ENCODE measurements at regions not wholly inside any gene's neighbourhood (a gene's known extent, or its start where the extent isn't known, plus 50 kb on each side); places are given as distances from the start of the nearest gene placed in this dataset.
"Not testable (repeated sequence)": the region's sequence is repeated elsewhere in the genome, so short reads cannot be mapped to it uniquely, and the experiment has no call there.

DNA sequence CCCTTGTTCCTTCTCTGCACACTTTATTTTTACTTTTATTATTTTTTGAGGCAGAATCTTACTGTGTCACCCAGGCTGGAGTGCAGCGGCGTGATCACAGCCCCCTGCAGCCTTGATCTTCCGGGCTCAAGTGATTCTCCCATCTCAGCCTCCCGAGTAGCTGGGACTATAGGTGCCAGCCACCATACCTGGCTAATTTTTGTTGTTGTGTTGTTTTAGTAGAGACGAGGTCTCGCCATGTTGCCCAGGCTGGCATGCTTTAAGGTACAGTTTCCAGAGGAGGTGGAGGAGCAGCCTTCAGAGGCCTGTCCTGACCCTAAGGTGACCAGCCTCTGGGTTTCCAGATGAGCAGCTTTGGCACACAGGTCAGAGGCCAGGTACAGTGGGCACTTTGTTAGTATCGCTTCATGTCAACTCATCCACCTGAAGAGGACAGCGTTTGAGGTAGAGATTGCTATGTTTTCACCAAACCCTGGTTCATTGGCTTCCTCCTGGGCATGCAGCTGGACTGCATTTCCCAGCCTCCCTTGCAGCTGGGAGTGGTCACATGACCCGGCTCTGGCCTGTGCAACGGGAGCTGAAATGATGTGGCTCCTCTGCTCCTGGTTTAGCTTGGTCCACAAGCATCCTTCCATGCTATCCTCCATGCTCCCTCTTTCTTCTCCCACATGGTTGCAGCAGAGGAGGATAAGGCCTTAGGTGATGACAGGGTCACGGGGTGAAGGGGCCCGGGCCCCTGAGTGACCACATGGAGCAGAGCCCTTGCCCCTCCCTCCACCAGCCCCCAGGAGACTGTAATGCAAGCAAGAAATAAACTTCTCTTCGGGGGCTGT, 139.3 kb upstream of the IER5L start:
- DNase-seq (ENCODE audit: low read depth, low spot score) = no peak

DNA sequence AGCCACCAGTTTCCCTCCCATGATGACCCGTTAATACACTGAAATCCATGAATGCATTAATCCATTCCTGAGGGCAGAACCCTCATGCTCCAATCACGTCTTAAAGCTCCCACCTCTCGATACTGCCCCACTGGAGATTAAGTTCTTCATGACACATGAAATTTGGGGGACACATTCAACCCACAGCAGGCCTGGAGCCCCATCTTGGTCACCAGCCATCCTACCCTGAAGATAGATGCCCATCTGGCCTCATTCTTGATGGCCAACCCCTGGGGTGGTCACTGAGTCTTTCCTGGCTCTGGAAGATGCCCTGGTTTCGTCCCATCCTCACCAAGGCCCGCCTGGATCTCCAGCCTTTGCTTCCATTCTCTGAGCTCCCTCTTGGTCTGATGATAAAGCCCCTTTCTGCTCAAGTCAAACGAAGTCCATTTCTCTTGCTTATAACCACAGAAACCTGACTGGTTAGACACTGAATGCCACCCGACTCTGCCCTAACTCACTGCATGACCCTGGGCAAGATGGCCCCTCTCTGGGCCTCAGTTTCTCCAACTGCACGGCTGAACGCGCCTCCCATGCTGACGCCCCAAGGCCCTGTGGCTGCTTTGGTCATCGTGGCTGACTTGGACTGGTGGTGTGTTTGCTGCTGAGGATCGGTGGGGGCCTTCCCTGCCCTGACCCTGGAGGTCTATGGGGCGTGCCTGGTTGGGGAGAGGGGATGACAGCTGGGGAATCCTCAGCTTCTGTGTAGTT, 138.4 kb upstream of the IER5L start:
- DNase-seq (ENCODE audit: low read depth, low spot score) = no peak

DNA sequence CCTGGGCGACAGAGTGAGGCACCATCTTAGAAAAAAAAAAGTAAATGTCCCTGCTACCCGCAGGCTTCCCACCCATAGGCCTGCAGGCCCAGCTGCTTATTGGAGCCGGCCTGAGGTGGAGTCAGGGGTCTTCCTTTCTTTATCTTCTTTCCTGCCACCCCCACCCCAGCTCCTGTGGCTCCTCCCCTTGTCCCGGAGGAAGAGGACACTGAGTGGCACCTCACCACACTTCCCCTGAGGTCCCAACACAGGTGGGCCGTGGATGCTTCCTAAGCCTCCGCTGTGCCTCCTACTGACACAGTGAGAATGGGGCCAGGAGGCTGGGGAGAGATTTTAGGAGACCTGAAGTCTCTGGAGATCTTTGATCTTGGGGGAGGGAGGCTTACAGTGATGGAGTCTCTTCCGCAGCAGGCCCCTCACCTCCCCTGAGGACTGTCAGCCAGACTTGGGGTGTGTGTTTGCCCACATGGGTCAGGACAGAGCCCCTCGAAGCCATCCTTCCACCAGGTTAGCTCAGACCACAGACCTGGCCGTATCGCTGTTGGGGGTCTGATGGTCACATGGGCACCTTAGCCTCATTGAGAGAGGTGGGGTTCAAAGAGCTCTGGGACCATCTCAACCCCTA, 135.4 kb upstream of the IER5L start:
- no peak for DNase-seq (ENCODE audit: low read depth, low spot score)

DNA sequence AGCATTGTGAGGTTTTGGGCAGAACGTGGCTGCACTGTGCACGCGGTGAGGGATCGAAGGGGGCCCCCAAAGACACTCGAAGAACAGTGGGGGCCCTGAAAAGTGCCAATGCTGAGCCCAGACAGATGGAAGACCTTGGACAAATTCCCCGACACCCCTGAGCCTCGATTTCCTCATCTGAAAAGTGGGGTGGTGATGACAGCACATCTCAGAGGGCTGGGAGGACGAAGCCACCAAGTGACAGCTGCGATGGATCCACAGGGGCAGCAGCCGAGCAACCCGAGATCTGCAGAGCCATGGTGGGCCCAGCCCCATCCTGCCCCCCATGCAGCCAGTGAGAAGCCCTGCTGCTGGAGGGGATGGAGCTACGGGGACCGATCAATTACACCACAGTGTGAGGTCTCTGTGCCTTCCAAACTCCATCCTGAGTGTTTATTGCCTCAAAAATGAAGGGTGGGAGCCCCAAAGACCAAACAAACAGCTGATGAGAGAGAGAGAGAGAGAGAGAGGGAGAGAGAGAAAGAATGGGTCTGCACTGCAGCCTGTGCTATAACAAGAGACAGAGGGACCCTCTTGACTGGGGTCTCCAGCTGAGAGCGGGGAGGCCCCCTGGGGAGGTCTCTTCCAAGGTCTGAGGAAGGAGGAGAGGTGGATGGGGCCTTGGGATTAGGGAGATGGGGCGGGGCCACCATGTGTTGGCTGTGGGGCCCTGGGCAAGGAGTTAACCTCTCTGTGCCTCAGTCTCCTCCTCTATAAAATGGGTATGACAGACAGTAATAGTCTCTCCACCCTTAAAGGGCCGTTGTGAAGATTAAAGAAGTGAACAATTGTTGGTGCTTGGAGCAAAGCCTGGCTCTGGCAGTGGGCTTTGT, 134.4 kb upstream of the IER5L start:
- DNase-seq (ENCODE audit: low read depth, low spot score) = no peak

DNA sequence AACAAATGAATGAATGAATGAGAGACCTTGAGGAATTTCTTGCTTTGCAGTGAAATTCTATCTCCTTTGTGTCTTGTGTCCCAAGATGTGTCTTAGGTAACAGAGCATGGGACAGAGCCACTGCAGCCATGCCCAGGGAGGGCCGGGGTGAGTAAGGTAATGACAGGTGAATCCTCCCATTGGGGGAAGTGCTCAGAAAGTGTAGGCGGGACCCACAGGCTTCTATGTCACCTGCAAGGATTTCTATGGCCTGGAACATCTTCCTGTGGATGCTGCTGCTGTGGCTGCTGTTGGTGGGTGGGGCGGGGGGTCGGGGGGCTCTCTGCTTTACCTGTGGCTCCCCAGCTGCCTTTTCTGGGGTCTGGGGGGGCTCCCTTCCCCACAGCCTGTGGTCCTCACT, 133.6 kb upstream of the IER5L start:
- no peak for DNase-seq (ENCODE audit: low read depth, low spot score)

DNA sequence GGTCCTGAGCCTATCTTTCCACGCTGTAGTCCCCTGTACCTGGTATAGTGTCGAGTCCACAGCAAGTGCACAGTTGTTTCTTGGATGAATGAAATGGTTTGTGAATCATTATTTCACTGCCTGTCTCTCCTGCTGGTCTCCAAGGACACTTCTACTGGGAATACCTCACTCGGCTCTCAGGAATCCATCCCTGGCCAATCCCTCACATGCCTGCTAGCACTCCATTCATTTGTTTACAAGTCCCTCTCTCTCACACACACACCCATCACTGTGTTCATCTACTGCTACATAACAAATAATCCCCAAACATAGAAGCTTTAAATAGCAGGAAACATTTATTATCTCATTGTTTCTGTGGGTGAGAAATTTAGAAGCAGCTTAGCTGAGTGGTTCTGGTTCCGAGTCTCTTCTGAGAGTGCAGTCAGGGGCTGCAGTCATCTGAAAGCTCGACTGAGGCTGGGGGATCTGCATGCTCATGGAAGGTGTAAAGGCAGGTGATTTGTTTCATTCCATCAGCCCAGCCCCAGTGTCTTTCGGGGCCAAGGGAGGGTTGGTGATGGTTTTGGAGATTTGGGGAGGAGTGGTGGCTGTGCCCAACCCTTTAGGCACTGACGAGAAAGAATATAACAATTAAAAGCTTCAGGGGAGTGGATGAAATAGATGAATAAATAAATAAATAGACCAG, 132.7 kb upstream of the IER5L start:
- DNase-seq (ENCODE audit: low read depth, low spot score) = no peak

DNA sequence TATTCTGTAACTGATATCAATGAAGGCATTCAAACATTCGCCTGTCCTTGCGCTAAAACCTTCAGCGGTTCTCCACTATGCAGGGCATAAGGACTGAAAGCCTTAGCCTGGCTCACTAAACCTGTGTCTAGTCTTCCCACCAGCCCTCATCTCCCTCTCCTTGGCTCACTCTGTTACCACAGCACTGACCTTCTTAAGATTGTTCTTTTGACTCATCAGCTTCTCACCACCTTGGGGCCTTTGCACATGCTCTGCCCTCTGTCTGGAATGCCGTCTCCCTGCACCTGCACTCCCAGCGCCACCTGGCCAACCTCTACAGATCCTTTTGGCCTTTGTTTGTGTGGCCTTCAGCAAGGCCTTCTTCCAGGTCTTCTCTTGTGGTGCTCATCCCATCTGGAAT, 131.8 kb upstream of the IER5L start:
- no peak for DNase-seq (ENCODE audit: low read depth, low spot score)

DNA sequence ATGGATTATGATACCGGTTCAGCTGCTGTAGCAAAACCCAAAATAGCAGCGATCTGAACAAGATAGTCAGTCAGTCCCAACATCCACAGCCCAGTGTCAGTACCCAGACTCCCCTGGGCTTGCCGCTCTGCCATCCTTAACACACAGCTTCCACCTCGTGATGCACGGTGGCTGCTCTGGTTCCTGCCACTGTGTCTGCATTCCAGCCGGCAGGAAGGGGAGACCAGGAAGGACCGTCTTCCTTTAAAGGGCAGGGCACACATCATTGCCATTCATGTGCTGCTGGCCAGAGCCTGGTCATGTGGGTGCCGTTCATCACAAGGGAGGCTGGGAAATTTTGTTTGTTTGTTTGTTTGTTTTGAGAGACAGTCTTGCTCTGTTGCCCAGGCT, 131.0 kb upstream of the IER5L start:
- no peak for DNase-seq (ENCODE audit: low read depth, low spot score)

DNA sequence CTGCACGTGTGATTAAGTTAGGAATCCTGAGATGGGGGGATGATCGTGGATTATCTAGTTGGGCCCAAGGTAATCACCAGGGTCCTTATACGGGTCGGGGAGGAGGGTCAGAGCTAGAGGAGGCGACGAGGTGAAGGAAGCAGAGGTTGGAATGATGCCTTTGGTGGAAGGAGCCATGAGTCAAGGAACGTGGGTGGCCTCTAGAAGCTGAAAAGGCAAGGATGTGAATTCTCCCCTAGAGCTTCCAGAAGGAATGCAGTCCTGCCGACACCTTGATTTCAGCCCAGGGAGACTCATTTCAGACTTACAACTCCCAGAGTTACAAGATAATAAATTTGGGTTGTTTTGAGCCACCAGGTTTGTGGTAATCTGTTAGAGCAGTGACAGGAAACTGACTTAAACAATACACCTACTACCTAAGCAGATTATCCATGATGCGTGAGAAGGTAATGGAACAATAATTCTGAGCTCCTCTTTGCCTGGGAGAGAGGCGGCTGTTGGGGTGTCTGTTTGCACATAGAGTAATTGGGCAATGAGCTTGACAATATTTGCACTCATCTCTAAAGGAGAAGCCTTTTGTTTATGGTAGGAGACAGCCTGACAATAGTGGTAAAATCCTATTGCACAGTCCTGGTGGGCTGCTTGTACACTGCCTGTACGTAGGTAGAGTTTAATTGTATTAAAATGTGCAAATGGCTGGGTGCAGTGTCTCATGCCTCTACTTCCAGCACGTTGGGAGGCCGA, 129.3 kb upstream of the IER5L start:
- DNase-seq (ENCODE audit: low read depth, low spot score) = no peak

DNA sequence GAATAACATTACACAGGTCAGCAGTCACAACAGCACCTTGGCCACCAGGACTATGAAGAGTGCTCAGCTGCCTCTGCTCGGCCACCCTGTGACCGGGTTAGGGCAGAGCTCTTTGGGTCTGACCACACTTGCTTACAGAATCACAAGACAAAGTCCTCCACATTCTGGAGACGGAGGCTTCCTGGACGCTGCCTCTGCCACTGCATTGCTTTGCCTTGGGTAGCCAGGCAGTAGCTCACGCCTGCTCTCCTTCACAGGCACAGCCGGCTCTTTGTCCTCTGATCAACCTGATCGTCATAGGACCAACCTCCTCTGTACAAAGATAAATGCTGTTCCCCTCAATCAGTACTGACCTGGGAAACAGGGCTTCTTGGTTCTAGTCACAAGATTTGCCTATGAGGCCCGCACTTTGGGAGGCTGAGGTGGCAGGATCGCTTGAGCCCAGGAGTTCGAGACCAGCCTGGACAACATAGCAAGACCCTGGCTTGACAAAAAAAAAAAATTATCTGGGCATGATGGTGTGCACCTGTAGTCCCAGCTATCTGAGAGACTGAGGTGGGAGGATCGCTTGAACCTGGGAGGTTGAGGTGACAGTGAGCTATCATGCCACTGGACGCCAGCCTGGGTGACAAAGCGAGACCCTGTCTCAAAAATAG, 128.4 kb upstream of the IER5L start:
- DNase-seq (ENCODE audit: low read depth, low spot score) = no peak

DNA sequence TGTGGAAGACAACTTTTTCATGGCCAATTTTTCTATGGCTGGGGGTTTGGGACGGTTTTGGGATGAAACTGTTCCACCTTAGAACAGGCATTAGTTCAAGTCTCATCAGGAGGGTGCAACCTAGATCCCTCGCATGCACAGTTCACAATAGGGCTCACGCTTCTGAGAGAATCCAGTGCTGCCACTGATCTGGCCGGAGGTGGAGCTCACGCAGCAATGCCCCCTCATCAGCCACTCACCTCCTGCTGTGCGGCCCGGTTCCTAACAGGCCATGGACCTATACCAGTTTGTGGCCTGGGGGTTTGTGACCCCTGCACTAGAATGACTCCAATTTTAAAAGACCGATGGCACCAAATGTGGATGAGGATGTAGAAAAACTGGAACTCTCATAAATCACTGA, 127.2 kb upstream of the IER5L start:
- DNase-seq (ENCODE audit: low read depth, low spot score) = no peak

DNA sequence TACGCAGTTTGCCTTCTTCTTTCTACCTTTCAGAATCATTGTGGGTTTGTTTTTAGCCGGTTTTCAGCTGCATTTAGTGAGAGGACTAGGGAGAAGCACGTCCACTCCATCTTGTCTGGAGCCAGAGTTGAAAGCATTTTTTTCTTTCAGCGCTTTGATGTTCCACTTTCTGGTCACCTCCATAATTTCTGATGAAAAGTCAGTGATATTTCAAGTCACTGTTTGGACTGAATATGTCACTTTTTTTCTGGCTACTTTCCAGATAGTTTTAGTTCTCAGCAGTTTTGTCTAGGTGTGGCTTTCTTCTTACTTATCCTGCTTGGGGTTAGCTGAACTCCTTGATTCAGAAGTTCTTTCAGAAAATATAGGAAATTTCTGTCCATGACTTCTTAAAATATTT, 123.9 kb upstream of the IER5L start:
- no peak for DNase-seq (ENCODE audit: low read depth, low spot score)

DNA sequence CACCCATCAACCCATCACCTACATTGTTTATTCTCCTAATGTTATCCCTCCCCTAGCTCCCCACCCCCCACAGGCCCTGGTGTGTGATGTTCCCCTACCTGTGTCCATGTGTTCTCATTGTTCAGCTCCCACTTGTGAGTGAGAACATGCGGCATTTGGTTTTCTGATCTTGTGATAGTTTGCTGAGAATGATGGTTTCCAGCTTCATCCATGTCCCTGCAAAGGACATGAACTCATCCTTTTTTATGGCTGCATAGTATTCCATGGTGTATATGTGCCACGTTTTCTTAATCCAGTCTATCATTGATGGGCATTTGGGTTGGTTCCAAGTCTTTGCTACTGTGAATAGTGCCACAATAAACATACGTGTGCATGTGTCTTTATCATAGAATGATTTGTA, 118.1 kb upstream of the IER5L start:
- DNase-seq (ENCODE audit: low read depth, low spot score) = not testable (repeated sequence)

DNA sequence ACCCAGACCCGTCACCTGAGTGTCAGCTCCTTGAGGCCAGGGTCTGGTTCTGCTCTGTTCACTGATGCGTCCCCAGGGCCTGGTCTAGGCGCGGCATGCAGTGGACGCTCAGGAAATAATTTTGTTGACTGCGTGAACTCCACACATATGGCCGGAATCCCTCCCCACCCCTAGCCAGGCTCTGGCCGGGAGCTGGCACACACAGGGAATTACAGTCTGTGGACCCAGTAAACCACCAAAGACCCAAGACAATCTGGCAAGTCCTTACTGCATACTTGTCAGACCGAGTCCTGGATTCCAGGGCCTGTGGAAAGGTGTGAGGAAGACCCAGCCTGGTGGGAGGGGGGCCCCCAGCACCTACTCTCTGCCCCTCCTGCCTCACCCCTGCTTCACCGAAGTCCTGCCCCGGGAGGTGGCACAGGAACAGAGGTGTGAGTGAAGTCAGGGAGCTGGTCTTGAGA, 113.0 kb upstream of the IER5L start:
- no peak for DNase-seq (ENCODE audit: low read depth, low spot score)

DNA sequence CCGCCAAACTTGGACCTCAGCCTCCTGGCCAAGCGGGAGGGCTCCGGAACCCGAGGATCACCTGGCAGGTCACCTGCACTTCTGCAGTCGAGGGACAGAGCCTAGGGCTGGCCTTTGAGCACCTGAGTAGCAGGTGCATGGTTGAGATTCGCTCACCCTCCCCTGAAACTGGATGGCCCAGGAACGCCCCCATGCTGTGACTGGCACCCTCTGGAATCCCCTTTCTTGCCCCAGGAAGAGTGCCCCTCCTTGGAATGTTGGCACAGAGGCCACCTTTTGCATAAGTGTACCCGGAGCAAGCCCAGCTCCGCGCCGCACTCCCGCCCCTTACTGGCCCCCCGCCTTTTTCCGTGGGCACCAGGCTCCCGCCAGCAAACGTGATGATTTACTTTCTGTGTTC, 112.5 kb upstream of the IER5L start:
- no peak for DNase-seq (ENCODE audit: low read depth, low spot score)

DNA sequence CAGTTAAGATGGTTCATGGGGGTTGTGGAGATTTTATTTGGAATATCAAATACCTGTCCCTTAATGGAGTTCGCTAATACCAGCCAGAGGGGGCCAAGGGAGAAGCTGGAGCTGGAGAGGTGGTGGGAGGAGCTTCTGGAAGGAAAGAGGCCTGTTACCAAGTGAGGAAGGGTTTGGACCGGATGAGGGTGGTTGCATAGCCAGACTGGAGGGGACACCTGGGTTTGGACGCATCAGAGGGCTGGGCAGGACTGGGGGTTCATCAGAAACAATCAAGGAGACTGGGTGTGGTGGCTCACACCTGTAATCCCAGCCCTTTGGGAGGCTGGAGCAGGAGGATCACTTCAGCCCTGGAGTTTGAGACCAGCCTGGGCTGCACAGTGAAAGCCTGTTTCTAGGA, 111.8 kb upstream of the IER5L start:
- DNase-seq (ENCODE audit: low read depth, low spot score) = no peak

DNA sequence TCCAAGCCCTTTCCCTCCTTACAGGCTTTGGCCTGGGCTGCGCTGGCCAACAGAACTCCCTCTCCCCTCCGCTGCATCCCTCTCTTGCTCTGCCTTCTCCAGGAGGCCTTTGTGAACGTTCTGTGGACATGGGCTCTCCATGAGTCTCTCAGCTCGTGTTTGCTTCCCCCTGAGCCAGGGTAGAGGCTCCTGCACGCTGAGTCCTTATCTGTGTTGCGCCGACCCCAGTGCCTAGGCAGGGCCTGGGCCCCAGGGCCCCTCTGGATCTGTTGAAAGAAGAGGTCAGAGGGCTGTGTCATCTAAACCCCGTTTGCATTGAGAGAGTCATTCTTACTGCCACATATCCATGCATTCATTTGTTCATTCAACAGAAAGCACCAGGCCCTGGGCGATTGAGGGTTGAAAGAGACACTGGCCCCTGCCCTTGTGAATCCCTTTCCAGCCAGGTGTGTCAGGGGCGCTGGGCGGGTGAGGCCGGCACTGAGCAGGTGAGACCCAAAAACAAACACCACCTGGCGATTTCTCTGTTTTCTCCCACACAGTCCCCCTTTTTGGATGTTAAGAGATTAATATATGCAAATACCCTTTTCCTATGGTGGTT, 111.2 kb upstream of the IER5L start:
- DNase-seq (ENCODE audit: low read depth, low spot score) = no peak

DNA sequence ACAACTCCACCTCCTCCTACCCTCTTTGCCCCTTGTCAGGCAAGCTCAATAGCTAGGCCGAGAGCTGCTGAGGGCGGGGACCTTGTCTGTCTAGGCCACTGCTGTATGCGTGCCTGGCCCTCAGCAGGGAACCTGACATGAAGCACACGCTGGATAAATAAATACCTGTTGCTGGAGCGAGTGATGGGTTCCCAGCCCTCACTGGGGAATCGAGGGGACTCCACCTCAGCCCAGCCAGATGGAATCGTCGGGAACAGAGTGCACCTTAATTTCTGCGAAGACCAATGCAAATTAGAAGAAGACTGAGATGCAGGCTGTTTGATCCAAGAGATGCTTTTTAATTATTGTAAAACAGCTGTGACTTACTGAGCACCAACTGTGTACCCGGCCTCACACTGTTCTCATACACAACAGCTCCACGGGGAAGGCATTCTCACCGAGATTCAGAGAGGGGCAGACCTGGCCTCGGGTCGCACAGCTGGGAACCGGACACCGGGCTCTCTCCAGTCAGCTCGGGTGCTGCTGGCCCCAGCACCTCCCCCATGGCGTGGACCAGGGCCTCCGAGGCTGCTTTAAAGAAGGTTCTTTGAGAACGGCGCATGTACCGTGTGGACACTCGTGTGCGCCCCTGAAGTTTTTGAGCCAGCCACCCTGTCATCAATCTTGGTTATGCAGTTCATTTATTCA, 109.7 kb upstream of the IER5L start:
- no peak for DNase-seq (ENCODE audit: low read depth, low spot score)

Measured in astrocyte of the hippocampus (primary cell).